HCT116 (cell line): ENCODE measurements at regions not wholly inside any gene's neighbourhood (a gene's known extent, or its start where the extent isn't known, plus 50 kb on each side); places are given as distances from the start of the nearest gene placed in this dataset.

Source experiments
- ATAC-seq: fragments of 200-7000 bp; cut with Tn5 transposase; 2 replicates; pipeline ENCODE4 v1.9.1; 2020; ENCODE audit warnings: mild to moderate bottlenecking, moderate library complexity
- BruUV-seq: library from RNA; stranded (reverse); fragments of 400-500 nt; replicated peaks from 2 replicates; lab custom pipeline; 2021; lab: Mats Ljungman, UMichigan
- CTCF ChIA-PET: fragments of 300-600 bp; sonication (Branson Sonifier 250); formaldehyde crosslinking; loops from one replicate; lab custom pipeline; 2021; ENCODE audit warnings: antibody characterized with exemption; lab: Charles Lee
- POLR2A ChIA-PET: fragments of 300-600, 350-600 bp; sonication (Branson Sonifier 250); formaldehyde crosslinking; loops from one replicate; lab custom pipeline; 2021; ENCODE audit warnings: antibody characterized with exemption; lab: Charles Lee
- RAD21 ChIA-PET, 2 experiments: fragments of 300-600 bp; sonication (Branson Sonifier 250); formaldehyde crosslinking; loops; one replicate each; lab custom pipeline; 2023; ENCODE audit warnings: low total read pairs in 2 of 2; ENCODE audit not compliant: uncharacterized antibody in 2 of 2, unreplicated experiment in 2 of 2, low non-redundant PET in 1 of 2; lab: Charles Lee
- DNase-seq: peaks from one replicate; pipeline ENCODE4 v3.0.0-alpha.2; 2010; ENCODE audit warnings: low read depth, low spot score
- H2AFZ ChIP-seq: fragments of 200-600 bp; shearing (Covaris generic), sonication (generic); 2 replicates; pipeline ENCODE4 v1.6.1; 2017; ENCODE audit warnings: low read depth, mixed run types, mixed read lengths, antibody characterized with exemption, low read length; ENCODE audit not compliant: poor library complexity, severe bottlenecking
- H3K27ac ChIP-seq: 2 replicates; pipeline ENCODE4 v1.5.1; 2012; ENCODE audit warnings: low read depth, low read length
- H3K27me3 ChIP-seq: fragments of 200-600 bp; sonication (generic); 2 replicates; pipeline ENCODE4 v1.6.1; 2016; ENCODE audit warnings: mixed run types, low read length, mixed read lengths; ENCODE audit not compliant: insufficient read depth
- H3K36me3 ChIP-seq, 2 experiments: fragments of 200-500 bp in 1 of 2; fragments of 200-600 bp in 1 of 2; sonication (Bioruptor generic) in 1 of 2; sonication (generic) in 1 of 2; 2 replicates each; pipeline versions ENCODE4 v1.5.1 to v1.6.1; 2014 to 2016; ENCODE audit warnings: low read length in 2 of 2, inconsistent platforms in 1 of 2, mixed read lengths in 1 of 2, mixed run types in 1 of 2; ENCODE audit not compliant: insufficient read depth in 2 of 2, control insufficient read depth in 1 of 2
- H3K4me1 ChIP-seq, 2 experiments: fragments of 200-600 bp in 1 of 2; sonication (generic) in 1 of 2; 2 replicates each; pipeline versions ENCODE4 v1.5.1 to v1.6.1; 2012 to 2017; ENCODE audit warnings: low read length in 2 of 2, inconsistent platforms in 1 of 2, mild to moderate bottlenecking in 1 of 2, mixed read lengths in 1 of 2, mixed run types in 1 of 2, moderate library complexity in 1 of 2; ENCODE audit not compliant: insufficient read depth in 2 of 2, control insufficient read depth in 1 of 2
- H3K4me2 ChIP-seq: fragments of 200-600 bp; sonication (generic); 2 replicates; pipeline ENCODE4 v1.6.1; 2017; ENCODE audit warnings: mixed run types, low read length, mixed read lengths
- H3K4me3 ChIP-seq, 2 experiments: fragments of 200-600 bp in 1 of 2; sonication (generic) in 1 of 2; replicated peaks in 1 of 2; 2 replicates each; pipeline ENCODE4 v1.5.1; 2011 to 2016; ENCODE audit warnings: low read length in 2 of 2, control low read depth in 1 of 2, low read depth in 1 of 2, mild to moderate bottlenecking in 1 of 2, mixed read lengths in 1 of 2, mixed run types in 1 of 2
- H3K79me2 ChIP-seq: fragments of 200-600 bp; sonication (generic); 2 replicates; pipeline ENCODE4 v1.6.1; 2017; ENCODE audit warnings: mild to moderate bottlenecking, mixed run types, low read length, moderate library complexity, mixed read lengths; ENCODE audit not compliant: insufficient read depth
- H3K9ac ChIP-seq: fragments of 200-600 bp; sonication (generic); 2 replicates; pipeline ENCODE4 v1.6.1; 2016; ENCODE audit warnings: low read length, mixed read lengths
- H3K9me2 ChIP-seq: fragments of 200-600 bp; sonication (generic), shearing (Covaris generic); 2 replicates; pipeline ENCODE4 v1.6.1; 2017; ENCODE audit warnings: mixed run types, mild to moderate bottlenecking, moderate library complexity; ENCODE audit not compliant: insufficient read depth
- H3K9me3 ChIP-seq, 2 experiments: fragments of 200-500 bp in 1 of 2; fragments of 200-600 bp in 1 of 2; sonication (Bioruptor generic) in 1 of 2; sonication (generic) in 1 of 2; 2 replicates each; pipeline ENCODE4 v1.6.1; 2014 to 2017; ENCODE audit warnings: low read length in 2 of 2, mixed read lengths in 2 of 2, inconsistent platforms in 1 of 2, low read depth in 1 of 2, mild to moderate bottlenecking in 1 of 2, mixed run types in 1 of 2, moderate library complexity in 1 of 2; ENCODE audit not compliant: control insufficient read depth in 1 of 2, insufficient read depth in 1 of 2
- H4K20me1 ChIP-seq: fragments of 200-600 bp; sonication (generic), shearing (Covaris generic); 2 replicates; pipeline ENCODE4 v1.6.1; 2017; ENCODE audit warnings: mixed run types, mild to moderate bottlenecking, moderate library complexity; ENCODE audit not compliant: insufficient read depth
- CBX3 ChIP-seq: IDR thresholded peaks from 2 replicates; pipeline ENCODE4 v1.6.1; 2012; ENCODE audit warnings: low read depth
- CEBPB ChIP-seq: IDR thresholded peaks from 2 replicates; pipeline ENCODE4 v1.6.1; 2012; ENCODE audit warnings: low read depth
- EGR1 ChIP-seq: IDR thresholded peaks from 2 replicates; pipeline ENCODE4 v1.6.1; 2012; ENCODE audit warnings: low read depth
- ELF1 ChIP-seq: IDR thresholded peaks from 2 replicates; pipeline ENCODE4 v1.6.1; 2012; ENCODE audit warnings: low read depth, borderline replicate concordance
- FOSL1 ChIP-seq: IDR thresholded peaks from 2 replicates; pipeline ENCODE4 v1.6.1; 2012; ENCODE audit warnings: low read depth
- POLR2A ChIP-seq: IDR thresholded peaks from 2 replicates; pipeline ENCODE4 v1.7.0; 2011; ENCODE audit warnings: borderline replicate concordance; ENCODE audit not compliant: insufficient read depth, insufficient read length; ENCODE audit errors: extremely low read depth
- RAD21 ChIP-seq: IDR thresholded peaks from 2 replicates; pipeline ENCODE4 v1.6.1; 2012; ENCODE audit warnings: low read depth, mild to moderate bottlenecking
- SIN3A ChIP-seq: IDR thresholded peaks from 2 replicates; pipeline ENCODE4 v1.6.1; 2012; ENCODE audit warnings: low read depth
- SP1 ChIP-seq: IDR thresholded peaks from 2 replicates; pipeline ENCODE4 v1.6.1; 2012; ENCODE audit warnings: low read depth
- SRF ChIP-seq: IDR thresholded peaks from 2 replicates; pipeline ENCODE4 v1.6.1; 2012; ENCODE audit warnings: low read depth
- TCF7L2 ChIP-seq: IDR thresholded peaks from 2 replicates; pipeline ENCODE4 v1.7.0; 2011; ENCODE audit warnings: borderline replicate concordance, inconsistent platforms; ENCODE audit not compliant: insufficient read depth, insufficient read length; ENCODE audit errors: extremely low read depth
- ZNF274 ChIP-seq: fragments of 200-500 bp; sonication (Bioruptor generic); IDR thresholded peaks from 2 replicates; pipeline ENCODE4 v1.6.1; 2014; ENCODE audit warnings: mild to moderate bottlenecking, low read depth, low read length, inconsistent platforms
- intact Hi-C: fragments of 100-400 bp; cut with micrococcal nuclease; formaldehyde crosslinking; loops from 2 replicates; pipeline ENCODE4 v1.10.0; 2022
- TF ChIP-seq, protein P1 (sequence below): IDR thresholded peaks from 2 replicates; pipeline ENCODE4 v1.6.1; 2012
- TF ChIP-seq, protein P2 (sequence below): IDR thresholded peaks from 2 replicates; pipeline ENCODE4 v1.6.1; 2012
- TF ChIP-seq, protein P3 (sequence below), 3 experiments: fragments of 200-600 bp in 1 of 3; sonication (generic) in 1 of 3; IDR thresholded peaks in 2 of 3; conservative IDR thresholded peaks in 1 of 3; 2 replicates each; pipeline ENCODE4 v1.5.1; 2012 to 2017; ENCODE audit warnings: low read depth in 2 of 3, low read length in 2 of 3, antibody characterized with exemption in 1 of 3, borderline replicate concordance in 1 of 3, control low read depth in 1 of 3, mild to moderate bottlenecking in 1 of 3, mixed read lengths in 1 of 3, mixed run types in 1 of 3, moderate library complexity in 1 of 3; ENCODE audit not compliant: insufficient read depth in 1 of 3

- TF ChIP-seq TCF7L2 (peak; percentile 83), SIN3A (peak; percentile 82; the same call in 1 of the 2 replicates), ZNF274 (no peak)
These were observed 129.7 kb upstream of the OSR1 start (continued) for GRCh38 chr2:19488009-19488691.

- ChIA-PET RAD21 (no interaction called here), POLR2A (no interaction called here), CTCF (no interaction called here)
- DNase-seq: no peak
- Histone ChIP-seq H3K36me3 (no peaks in the 10 kb centered on the region), H3K9ac (no peak overlapping the region), H3K4me1 (peaks cover 12 to 21% of the 10 kb centered on the region in 2 experiments), H3K27me3 (no peaks in the 10 kb centered on the region; the same call in 1 of the 2 replicates), H3K27ac (no peak overlapping the region), H3K9me2 (no peaks in the 10 kb centered on the region), H3K9me3 (no peaks in the 10 kb centered on the region), H2AFZ (no peak overlapping the region), H3K79me2 (no peaks in the 10 kb centered on the region), H3K4me2 (no peak overlapping the region), H3K4me3 (no peak overlapping the region), H4K20me1 (no peaks in the 10 kb centered on the region)
- no peak for TF ChIP-seq ZNF274
- TF ChIP-seq, protein P1, sequence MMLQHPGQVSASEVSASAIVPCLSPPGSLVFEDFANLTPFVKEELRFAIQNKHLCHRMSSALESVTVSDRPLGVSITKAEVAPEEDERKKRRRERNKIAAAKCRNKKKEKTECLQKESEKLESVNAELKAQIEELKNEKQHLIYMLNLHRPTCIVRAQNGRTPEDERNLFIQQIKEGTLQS: no peak
- no peak for TF ChIP-seq RAD21
- no peak for TF ChIP-seq CEBPB
- TF ChIP-seq ELF1: no peak
- intact Hi-C loops: loop anchor here (5.0 kb wide), 1 partner anchor 53 kb away; no protein-coding TSS in a partner anchor
- no peak for ATAC-seq
- no TSS peak for BruUV-seq
These were observed 126.3 kb upstream of the OSR1 start for GRCh38 chr2:19484736-19485135.

GRCh38 chr2:19480673-19481072 lies 122.2 kb upstream of the OSR1 start:
- Histone ChIP-seq H3K9me2 (no peaks in the 10 kb centered on the region), H3K4me1 (no peaks in the 10 kb centered on the region), H4K20me1 (no peaks in the 10 kb centered on the region), H3K79me2 (no peaks in the 10 kb centered on the region), H3K36me3 (no peaks in the 10 kb centered on the region), H2AFZ (no peak overlapping the region), H3K9ac (no peak overlapping the region), H3K4me3 (no peak overlapping the region), H3K4me2 (no peak overlapping the region), H3K27ac (no peak overlapping the region), H3K27me3 (no peaks in the 10 kb centered on the region), H3K9me3 (no peaks in the 10 kb centered on the region)
- intact Hi-C loops: no loop called here
- DNase-seq (no peak), ATAC-seq (no peak)
- POLR2A ChIA-PET: no interaction called here
- RAD21 ChIA-PET: interaction anchor here in 1 of 2 experiments (0.6 kb wide), 1 partner anchor 619 kb away, joined by 3 read pairs; no protein-coding TSS in a partner anchor
- no TSS peak for BruUV-seq
- CTCF ChIA-PET: no interaction called here
- TF ChIP-seq, protein P2, sequence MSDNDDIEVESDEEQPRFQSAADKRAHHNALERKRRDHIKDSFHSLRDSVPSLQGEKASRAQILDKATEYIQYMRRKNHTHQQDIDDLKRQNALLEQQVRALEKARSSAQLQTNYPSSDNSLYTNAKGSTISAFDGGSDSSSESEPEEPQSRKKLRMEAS: no peak
- TF ChIP-seq TCF7L2 (no peak), ZNF274 (no peak), CBX3 (no peak), FOSL1 (no peak), SIN3A (no peak), SP1 (no peak), RAD21 (no peak), SRF (no peak), POLR2A (no peak), EGR1 (no peak)
- TF ChIP-seq, protein P3, sequence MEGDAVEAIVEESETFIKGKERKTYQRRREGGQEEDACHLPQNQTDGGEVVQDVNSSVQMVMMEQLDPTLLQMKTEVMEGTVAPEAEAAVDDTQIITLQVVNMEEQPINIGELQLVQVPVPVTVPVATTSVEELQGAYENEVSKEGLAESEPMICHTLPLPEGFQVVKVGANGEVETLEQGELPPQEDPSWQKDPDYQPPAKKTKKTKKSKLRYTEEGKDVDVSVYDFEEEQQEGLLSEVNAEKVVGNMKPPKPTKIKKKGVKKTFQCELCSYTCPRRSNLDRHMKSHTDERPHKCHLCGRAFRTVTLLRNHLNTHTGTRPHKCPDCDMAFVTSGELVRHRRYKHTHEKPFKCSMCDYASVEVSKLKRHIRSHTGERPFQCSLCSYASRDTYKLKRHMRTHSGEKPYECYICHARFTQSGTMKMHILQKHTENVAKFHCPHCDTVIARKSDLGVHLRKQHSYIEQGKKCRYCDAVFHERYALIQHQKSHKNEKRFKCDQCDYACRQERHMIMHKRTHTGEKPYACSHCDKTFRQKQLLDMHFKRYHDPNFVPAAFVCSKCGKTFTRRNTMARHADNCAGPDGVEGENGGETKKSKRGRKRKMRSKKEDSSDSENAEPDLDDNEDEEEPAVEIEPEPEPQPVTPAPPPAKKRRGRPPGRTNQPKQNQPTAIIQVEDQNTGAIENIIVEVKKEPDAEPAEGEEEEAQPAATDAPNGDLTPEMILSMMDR (IDR thresholded peaks at IDR 0.05 in 2 of 3, conservative IDR thresholded peaks at IDR 0.05 in 1 of 3; ENCODE audit: borderline replicate concordance in 1 of 3, insufficient read depth in 1 of 3, low read depth in 2 of 3, low read length in 2 of 3): no peak
- TF ChIP-seq, protein P1: no peak
